GM19455 (cell line): ENCODE measurements at regions not wholly inside any gene's neighbourhood (a gene's known extent, or its start where the extent isn't known, plus 50 kb on each side); places are given as distances from the start of the nearest gene placed in this dataset.
"Not testable (repeated sequence)": the region's sequence is repeated elsewhere in the genome, so short reads cannot be mapped to it uniquely, and the experiment has no call there.

Experiments used
- ATAC-seq: cut with Tn5 transposase; IDR thresholded peaks from one replicate; pipeline ENCODE4 v1.9.1; 2021; ENCODE audit not compliant: unreplicated experiment

DNA sequence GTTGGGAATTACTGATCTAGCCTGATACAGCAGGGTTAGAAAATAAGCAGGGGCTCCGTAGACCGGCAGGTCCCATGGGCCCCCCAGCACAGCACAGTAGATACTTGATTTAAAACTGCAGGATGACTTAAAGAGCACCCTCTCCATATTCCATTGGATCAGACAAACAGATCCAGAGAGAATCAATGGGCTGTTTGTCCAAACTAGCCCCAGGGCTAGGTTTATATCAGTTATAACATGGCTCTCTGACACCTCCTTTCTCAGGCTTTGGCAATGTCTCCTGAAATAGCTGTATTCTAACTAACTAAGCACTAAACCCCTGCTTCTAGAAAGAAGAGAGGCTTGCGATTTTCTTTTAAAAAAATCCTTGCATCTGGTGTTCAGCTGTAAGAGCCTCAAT is 100.4 kb upstream of the GALNT18 start:
- ATAC-seq, result no peak

DNA sequence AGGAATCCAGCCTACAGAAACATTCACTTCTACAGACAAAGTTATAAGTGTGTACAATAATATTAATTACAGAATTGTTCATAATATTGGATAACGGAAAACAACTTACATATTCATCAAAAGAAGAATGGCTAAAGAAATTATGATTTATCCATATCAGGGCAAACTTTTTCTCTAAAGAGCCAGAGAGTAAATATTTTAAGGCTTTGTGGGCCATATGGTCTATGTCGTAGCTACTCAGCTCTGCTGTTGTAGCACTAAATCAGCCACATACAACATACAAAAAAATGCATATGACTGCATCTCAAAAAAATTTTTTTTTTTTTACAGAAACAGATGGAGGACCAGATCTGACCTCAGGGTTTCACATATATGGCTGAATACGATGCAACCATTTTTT is 96.7 kb upstream of the GALNT18 start:
- ATAC-seq, result no peak

DNA sequence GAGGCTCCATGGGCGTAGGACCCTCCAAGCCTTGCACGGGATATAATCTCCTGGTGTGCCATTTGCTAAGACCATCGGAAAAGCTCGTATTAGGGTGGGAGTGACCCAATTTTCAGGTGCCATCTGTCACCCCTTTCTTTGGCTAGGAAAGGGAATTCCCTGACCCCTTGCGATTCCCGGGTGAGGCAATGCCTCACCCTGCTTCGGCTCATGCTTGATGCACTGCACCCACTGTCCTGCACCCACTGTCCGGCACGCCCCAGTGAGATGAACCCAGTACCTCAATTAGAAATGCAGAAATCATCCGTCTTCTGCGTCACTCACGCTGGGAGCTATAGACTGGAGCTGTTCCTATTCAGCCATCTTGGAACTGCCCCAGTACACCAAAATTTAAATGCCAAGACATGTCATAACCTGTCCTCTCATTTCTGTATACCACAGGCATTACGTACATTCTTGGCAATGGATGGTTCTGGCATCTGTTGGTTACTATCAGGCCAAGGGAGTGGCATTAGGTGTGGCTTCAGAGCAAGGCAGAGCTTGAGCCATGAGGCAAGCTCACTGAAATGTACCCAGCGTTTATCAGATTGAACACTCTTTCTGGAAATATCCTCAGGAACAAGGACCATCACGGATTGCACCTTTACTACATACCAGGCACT is 95.4 kb upstream of the GALNT18 start:
- no peak for ATAC-seq

DNA sequence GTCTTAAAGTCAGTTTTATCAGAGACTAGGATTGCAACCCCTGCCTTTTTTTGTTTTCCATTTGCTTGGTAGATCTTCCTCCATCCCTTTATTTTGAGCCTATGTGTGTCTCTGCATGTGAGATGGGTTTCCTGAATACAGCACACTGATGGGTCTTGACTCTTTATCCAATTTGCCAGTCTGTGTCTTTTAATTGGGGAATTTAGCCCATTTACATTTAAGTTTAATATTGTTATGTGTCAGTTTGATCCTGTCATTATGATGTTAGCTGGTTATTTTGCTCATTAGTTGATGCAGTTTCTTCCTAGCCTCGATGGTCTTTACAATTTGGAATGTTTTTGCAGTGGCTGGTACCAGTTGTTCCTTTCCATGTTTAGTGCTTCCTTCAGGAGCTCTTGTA is 93.3 kb upstream of the GALNT18 start:
- not testable (repeated sequence) for ATAC-seq

DNA sequence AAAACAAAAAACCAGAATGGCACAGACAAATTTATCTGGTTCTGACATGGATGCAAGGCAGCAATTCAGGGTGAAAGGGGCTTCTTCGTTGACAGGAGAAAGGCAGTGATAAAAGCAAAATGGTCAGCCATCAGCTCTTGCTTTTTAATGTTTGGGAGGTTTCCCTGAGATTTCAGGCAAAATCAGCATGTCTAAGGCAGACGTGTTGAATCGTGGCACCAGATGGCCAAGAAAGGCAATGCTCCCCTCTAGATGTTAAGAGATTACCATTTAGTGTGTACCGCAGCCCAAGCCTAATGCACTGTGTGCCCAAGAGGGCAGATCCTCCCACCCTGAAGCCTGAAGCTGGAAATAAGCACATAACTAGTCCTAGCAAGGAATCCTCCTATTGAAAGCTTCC is 88.8 kb upstream of the GALNT18 start:
- no peak for ATAC-seq

DNA sequence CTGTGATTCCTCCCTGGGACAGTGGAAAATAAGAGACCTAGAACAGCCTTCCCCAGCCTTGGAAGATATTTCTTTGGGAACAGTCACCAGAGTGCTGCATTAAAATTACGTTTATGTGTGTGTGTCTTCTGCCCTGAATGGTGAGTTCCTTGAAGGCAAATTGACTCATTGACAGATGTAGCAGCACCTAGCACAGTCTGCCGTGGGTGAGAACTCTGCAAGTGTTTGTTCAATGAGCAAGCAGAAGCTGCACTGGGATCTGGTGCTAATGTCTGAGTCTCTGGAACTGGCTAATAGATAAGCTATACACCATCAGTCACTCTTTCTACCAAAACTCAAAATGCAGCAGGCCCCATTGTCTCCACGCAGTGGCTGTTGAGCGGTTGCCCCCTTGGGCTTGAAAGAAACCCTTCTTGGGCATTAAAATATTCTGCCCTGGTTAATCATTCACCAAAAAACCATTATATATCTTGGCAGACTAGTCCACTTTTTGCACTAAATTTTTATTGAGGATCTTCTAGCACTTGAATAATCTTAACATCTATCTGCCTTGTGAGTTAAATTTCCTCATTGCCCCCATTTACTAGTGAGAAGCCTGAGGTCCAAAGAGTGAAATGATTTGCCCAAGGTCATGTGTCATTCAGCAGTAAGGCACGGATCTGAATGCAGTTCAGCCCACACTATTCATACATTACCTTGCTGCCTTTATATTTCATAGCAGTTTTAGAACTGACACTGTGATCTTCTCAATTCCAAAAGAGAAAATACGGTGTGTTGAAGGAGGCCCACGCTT is 87.8 kb upstream of the GALNT18 start:
- no peak for ATAC-seq

DNA sequence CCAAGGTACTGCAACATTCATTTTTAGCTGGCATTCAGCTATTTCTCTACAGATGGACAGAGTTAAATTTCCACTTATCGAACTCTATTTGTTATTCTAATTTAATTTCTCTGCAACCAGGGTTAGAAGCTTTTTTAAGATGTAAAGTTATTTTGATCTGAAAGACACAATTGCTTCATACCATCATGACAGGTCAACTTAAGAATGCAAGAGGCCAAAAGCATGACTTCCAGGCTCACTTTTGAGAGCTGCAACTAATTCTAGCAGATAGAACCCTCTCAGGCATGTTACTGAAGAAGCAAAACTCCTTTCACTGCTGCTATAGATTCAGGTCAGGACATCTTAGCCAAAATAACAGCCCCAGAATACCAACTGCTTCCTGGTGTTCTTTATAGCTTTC is 86.5 kb upstream of the GALNT18 start:
- ATAC-seq, result no peak

DNA sequence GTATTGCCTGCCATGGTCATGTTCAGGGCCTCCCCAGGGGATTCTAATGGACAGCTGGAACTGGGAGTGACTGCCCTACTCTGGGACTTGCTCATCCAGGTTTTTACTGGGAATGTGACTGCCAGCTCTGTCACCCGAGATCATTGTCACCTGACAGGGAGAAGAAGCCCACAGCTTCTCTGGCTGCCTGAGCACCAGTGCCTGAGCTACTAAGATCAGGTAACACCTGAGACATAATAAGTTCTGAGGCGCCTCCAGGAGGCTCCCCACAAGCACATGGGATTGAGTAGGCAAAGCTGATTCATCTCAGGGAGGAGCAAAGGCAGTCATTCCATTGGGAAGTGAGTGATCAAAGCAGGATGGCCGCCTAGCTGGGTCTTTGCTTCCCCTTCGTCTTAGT is 84.2 kb upstream of the GALNT18 start:
- no peak for ATAC-seq

DNA sequence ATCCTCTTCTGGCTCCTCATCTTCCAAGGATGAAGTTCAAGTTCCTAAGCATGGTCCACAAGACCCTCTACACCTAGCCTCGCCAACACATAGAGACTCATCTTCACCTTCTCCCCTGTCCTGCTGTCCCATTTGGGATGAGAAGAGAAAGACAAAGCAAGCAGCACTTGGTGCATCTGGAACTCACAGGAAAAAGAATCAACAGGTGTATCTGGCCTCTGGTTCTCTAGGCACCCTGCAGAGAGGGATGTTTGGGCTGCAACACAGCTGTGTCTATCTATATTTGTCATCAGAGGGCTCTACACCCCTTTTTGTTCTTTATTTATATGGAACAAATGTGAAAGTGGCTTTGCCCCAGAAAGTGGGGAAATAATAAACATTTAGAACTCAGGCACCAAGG is 82.1 kb upstream of the GALNT18 start:
- no peak for ATAC-seq

DNA sequence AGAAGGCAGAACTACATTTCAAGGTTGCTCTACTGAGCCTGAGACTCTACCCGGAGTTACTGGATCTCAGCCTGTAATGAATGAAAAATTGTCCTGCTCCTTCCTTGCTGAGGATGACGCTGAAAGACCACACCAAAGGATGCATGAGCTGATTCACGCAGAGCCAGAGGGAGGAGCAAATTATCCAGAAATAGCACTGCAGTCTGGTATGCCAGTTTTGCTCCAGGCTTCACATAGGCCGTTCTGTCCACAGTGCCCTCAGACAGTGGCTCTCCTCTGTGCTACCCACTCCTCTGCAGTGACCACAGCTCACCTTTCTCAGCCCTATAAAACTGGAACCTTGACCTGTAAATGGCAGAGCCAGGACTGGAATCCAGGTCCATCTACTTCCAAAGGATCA is 79.3 kb upstream of the GALNT18 start:
- ATAC-seq, result no peak

DNA sequence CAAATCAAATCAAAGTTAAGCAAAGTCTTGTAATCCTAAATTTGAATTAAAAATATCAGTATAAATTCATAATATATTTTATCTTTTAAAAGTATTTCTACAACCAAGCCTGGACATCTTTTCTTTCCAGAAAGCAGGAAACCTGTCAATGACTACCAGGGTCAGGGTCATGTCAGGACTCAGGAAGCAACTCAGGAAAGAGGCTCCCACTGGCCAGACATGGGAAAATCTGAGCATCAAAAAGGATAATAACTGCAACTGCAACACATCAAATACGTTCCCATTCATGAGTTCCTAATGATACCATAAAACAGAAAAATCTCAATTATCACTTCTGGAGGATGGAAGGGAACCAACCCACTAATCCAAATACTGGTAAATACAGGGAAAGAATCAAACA is 76.0 kb upstream of the GALNT18 start:
- ATAC-seq, result no peak

DNA sequence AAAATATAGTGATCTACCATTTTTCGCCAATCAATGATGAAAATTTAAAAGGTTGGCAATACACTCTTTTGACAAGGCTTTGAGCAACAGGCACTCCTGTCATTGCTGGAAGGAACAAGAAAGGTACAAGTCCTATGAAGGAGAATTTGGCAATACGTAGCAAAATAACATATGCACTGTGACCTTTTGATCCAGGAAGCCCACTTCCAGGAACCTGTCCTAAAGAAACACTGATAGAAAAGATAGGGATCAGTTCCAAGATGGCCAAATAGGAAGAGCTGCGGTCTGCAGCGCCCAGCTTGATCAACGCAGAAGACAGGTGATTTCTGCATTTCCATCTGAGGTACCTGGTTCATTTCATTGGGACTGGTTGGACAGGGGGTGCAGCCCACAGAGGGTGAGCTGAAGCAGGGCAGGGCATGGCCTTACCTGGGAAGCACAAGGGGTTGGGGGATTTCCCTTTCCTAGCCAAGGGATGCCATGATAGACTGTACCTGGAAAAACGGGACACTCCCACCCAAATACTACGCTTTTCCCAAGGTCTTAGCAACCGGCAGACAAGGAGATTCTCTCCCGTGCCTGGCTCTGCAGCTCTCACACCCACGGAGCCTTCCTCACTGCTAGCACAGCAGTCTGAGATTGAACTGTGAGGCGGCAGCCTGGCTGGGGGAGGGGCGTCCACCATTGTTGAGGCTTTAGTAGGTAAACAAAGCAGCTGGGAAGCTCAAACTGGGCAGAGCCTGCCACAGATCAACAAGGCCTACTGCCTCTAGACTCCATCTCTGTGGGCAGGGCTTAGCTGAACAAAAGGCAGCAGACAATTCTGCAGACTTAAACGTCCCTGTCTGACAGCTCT is 69.7 kb upstream of the GALNT18 start:
- no peak for ATAC-seq

DNA sequence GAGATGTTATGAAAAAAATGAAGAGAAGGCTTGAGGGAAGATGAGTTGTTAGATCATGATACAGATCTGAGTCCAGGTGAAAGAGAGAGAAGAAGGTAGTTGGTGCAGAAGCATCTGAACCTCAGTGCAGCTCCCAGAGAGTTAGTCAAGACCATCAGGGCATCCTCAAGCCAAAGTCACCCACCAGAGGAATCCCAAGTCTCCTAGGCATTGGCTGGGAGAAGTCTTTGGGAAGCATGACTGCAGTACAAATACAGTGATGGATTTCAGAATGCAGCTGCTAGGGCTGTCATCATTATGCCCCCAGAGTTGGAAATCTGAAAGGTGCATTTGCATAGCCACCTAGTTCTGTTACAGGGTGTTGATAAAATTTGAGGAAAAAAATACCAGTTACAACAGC is 59.7 kb upstream of the GALNT18 start:
- no peak for ATAC-seq

DNA sequence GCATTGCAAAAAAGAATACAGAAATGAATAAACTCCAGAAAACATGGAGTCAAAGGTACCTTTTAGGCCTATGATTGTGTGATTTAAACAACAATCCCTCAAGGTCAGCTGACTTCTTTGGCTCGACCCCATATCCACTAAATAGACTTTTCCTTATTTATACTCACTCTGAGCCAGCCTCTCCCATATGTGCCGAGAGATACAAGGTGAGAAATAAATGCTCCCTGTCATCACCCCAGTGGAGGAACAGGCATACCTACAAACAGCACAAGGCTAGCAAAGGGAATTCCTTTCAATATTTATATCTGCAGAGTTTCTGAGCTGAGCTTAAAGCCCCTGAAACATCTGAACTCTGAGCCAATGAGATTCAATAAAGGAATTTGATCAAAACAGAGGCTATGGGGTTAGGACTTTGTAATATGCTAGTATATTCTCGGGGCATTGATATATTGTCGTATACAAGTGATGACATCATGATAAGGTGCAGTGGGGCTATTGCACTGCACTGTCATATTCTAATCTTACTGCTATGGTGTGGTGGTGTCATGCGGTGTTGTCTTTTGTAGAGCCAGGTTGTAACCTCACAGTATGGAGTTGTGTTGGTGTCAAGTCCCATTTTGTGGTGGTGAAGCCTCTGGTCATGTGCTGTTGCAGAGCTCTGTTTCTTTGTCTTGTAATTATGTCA is 56.0 kb upstream of the GALNT18 start:
- ATAC-seq, result no peak

DNA sequence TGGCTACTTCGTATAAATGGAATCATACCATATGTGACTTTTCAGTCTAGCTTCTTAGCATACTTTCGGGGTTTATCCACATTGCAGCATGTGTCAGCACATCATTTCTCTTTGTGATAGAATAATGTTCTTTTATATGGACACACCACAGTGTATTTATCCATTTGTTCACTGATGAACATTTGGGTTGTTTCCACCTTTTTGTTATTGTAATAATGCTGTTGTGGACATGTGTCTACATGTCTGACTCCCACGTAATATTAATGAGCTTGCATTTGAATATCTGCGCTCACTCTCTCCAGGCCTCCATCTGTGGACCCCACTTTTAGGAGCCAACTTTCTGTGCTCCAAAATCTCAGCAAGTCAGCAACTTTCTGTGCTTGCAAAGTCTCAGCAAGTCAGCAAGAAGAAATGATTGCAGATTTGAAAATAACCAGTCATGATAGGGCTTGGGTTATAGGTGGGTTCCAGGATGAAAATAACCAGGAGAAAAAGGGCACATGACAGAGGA is 53.9 kb upstream of the GALNT18 start:
- no peak for ATAC-seq

DNA sequence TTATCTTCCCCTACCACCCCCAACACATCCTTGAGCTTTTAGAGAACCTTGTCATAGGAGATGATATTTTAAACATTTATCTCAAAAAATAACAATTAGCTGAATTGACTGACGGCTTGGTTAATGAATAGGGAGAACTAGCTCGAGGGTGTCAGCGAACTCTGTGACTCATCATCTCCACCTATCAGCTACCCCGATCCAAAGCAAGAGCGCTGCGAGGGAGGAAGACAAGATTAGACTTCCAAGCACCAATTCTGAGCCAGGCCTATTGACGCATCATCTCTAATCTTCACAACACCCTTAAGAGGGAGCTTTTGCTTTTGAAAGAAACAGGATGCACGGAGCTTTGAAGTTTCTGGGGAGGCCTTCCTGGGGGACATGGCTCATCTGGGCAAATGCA is 51.0 kb upstream of the GALNT18 start:
- ATAC-seq, result no peak

DNA sequence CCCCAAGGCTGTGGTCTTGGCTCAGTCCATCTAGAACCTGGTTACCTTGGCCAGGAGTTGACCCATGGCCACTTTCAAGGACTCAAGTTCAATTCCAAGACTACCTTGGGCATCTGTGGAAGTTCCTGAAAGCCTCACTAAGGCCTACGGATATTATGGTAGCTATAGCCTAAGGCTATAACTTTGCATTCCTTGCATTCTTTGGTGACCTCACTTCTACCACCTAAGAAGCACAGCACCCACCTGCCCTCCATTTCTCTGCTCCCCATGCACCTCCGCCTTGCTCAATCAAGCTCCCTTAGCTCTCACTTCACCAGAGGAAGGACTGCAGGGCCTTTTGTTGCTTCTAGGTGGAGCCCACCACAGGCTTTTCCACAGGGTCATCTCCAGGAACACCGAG is 50.3 kb upstream of the GALNT18 start:
- no peak for ATAC-seq
